IMR-90 (cell line): ENCODE measurements at regions not wholly inside any gene's neighbourhood (a gene's known extent, or its start where the extent isn't known, plus 50 kb on each side); places are given as distances from the start of the nearest gene placed in this dataset.
A peak's percentile ranks its signal among the peaks of the same experiment; 100 is the strongest.

ENCODE experiments used
- ATAC-seq: fragments of 200-7000 bp; cut with Tn5 transposase; 2 replicates; pipeline ENCODE4 v1.9.1; 2020; ENCODE audit warnings: low read depth, mild to moderate bottlenecking, moderate library complexity
- BruUV-seq: library from RNA; stranded (reverse); fragments of 400-500 nt; replicated peaks from 2 replicates; lab custom pipeline; 2021; lab: Mats Ljungman, UMichigan
- CTCF ChIA-PET: fragments of 300-600 bp; formaldehyde crosslinking; extraction: SDS; loops from one replicate; lab custom pipeline; 2021; ENCODE audit warnings: antibody characterized with exemption; lab: Yijun Ruan, JAX
- POLR2A ChIA-PET: fragments of 300-600 bp; sonication (Branson Sonifier 250); formaldehyde crosslinking; loops from one replicate; lab custom pipeline; 2022; ENCODE audit warnings: antibody characterized with exemption; ENCODE audit not compliant: unreplicated experiment; lab: Charles Lee
- DNase-seq: peaks from one replicate; pipeline ENCODE4 v3.0.0; 2013
- H2AFZ ChIP-seq: replicated peaks from 2 replicates; pipeline ENCODE3; 2013; ENCODE audit warnings: low read length, mild to moderate bottlenecking; ENCODE audit not compliant: poor library complexity
- H2AK5ac ChIP-seq: 2 replicates; pipeline ENCODE4 v1.6.1; 2013; ENCODE audit warnings: low read depth, low read length, inconsistent platforms
- H2AK9ac ChIP-seq: replicated peaks from 2 replicates; pipeline ENCODE3; 2013; ENCODE audit warnings: mild to moderate bottlenecking, low read depth, low read length, moderate library complexity; ENCODE audit not compliant: poor library complexity
- H2BK120ac ChIP-seq: 2 replicates; pipeline ENCODE4 v1.6.1; 2013; ENCODE audit warnings: low read depth, low read length, inconsistent platforms
- H2BK15ac ChIP-seq: 3 replicates; pipeline ENCODE4 v1.6.1; 2013; ENCODE audit warnings: low read depth, low read length, inconsistent platforms
- H2BK20ac ChIP-seq: 2 replicates; pipeline ENCODE4 v1.6.1; 2013; ENCODE audit warnings: low read depth, mild to moderate bottlenecking, inconsistent platforms, low read length, moderate library complexity
- H2BK5ac ChIP-seq: 2 replicates; pipeline ENCODE4 v1.6.1; 2013; ENCODE audit warnings: mild to moderate bottlenecking, low read depth, low read length, inconsistent platforms; ENCODE audit not compliant: poor library complexity, severe bottlenecking
- H3K14ac ChIP-seq: replicated peaks from 2 replicates; pipeline ENCODE4 v1.6.1; 2013; ENCODE audit warnings: low read depth, low read length, inconsistent platforms
- H3K18ac ChIP-seq: 2 replicates; pipeline ENCODE4 v1.6.1; 2013; ENCODE audit warnings: low read depth, low read length, control low read depth
- H3K23ac ChIP-seq: 2 replicates; pipeline ENCODE4 v1.6.1; 2013; ENCODE audit warnings: low read depth, low read length, inconsistent platforms
- H3K27ac ChIP-seq: 2 replicates; pipeline ENCODE4 v1.5.1; 2013; ENCODE audit warnings: mild to moderate bottlenecking, control low read depth, low read length; ENCODE audit not compliant: insufficient read depth
- H3K27me3 ChIP-seq: 2 replicates; pipeline ENCODE4 v1.6.1; 2013; ENCODE audit warnings: low read length; ENCODE audit not compliant: control insufficient read depth, insufficient read depth
- H3K36me3 ChIP-seq: 2 replicates; pipeline ENCODE4 v1.6.1; 2013; ENCODE audit warnings: low read length, mixed read lengths; ENCODE audit not compliant: control insufficient read depth, insufficient read depth
- H3K4ac ChIP-seq: 2 replicates; pipeline ENCODE4 v1.6.1; 2013; ENCODE audit warnings: low read depth, low read length, inconsistent platforms
- H3K4me1 ChIP-seq: 2 replicates; pipeline ENCODE4 v1.6.1; 2013; ENCODE audit warnings: low read length, mixed read lengths; ENCODE audit not compliant: control insufficient read depth, insufficient read depth
- H3K4me2 ChIP-seq: 2 replicates; pipeline ENCODE4 v1.6.1; 2013; ENCODE audit warnings: low read depth, mild to moderate bottlenecking, control low read depth, low read length, moderate library complexity
- H3K4me3 ChIP-seq: 2 replicates; pipeline ENCODE4 v1.5.1; 2013; ENCODE audit warnings: low read depth, mild to moderate bottlenecking, control low read depth, low read length, moderate library complexity; ENCODE audit not compliant: insufficient read depth
- H3K56ac ChIP-seq: 2 replicates; pipeline ENCODE4 v1.6.1; 2013; ENCODE audit warnings: low read length, inconsistent platforms; ENCODE audit not compliant: insufficient read depth; ENCODE audit errors: extremely low read depth
- H3K79me1 ChIP-seq, 2 experiments: 2 replicates each; pipeline ENCODE4 v1.6.1; 2013; ENCODE audit warnings: low read length in 2 of 2, inconsistent platforms in 1 of 2, low read depth in 1 of 2
- H3K9ac ChIP-seq: 2 replicates; pipeline ENCODE4 v1.6.1; 2013; ENCODE audit warnings: low read depth, low read length, control low read depth
- H3K9me1 ChIP-seq: 2 replicates; pipeline ENCODE4 v1.6.1; 2013; ENCODE audit warnings: low read length, inconsistent platforms; ENCODE audit not compliant: insufficient read depth
- H3K9me3 ChIP-seq: 2 replicates; pipeline ENCODE4 v1.6.1; 2013; ENCODE audit warnings: low read length; ENCODE audit not compliant: control insufficient read depth, insufficient read depth
- H4K20me1 ChIP-seq: 2 replicates; pipeline ENCODE4 v1.6.1; 2013; ENCODE audit warnings: low read length, inconsistent platforms; ENCODE audit not compliant: insufficient read depth
- H4K5ac ChIP-seq: 2 replicates; pipeline ENCODE4 v1.6.1; 2013; ENCODE audit warnings: mild to moderate bottlenecking, low read depth, low read length, control low read depth
- H4K8ac ChIP-seq, 2 experiments: 2 replicates each; pipeline ENCODE4 v1.6.1; 2013; ENCODE audit warnings: low read depth in 2 of 2, low read length in 2 of 2, control low read depth in 1 of 2, inconsistent platforms in 1 of 2
- H4K91ac ChIP-seq: 2 replicates; pipeline ENCODE4 v1.6.1; 2013; ENCODE audit warnings: low read depth, low read length, inconsistent platforms; ENCODE audit not compliant: insufficient read depth
- CEBPB ChIP-seq: IDR thresholded peaks from 2 replicates; pipeline ENCODE4 v1.6.1; 2012; ENCODE audit warnings: low read depth, low read length, improper control_type of control experiment
- CHD1 ChIP-seq: IDR thresholded peaks from 2 replicates; pipeline ENCODE4 v1.6.1; 2012; ENCODE audit warnings: low read depth, low read length, improper control_type of control experiment
- FOS ChIP-seq: fragments of 150-350 bp; IDR thresholded peaks from 2 replicates; pipeline ENCODE4 v1.6.1; 2016; ENCODE audit warnings: low read depth, low read length
- MAZ ChIP-seq: IDR thresholded peaks from 2 replicates; pipeline ENCODE4 v1.6.1; 2012; ENCODE audit warnings: low read depth, mild to moderate bottlenecking, low read length, improper control_type of control experiment, moderate library complexity, borderline replicate concordance
- NFE2L2 ChIP-seq: fragments of 150-350 bp; IDR thresholded peaks from 2 replicates; pipeline ENCODE4 v1.6.1; 2016; ENCODE audit warnings: low read depth, mild to moderate bottlenecking, low read length
- RAD21 ChIP-seq: IDR thresholded peaks from 2 replicates; pipeline ENCODE4 v1.6.1; 2012; ENCODE audit warnings: low read length, improper control_type of control experiment
- RCOR1 ChIP-seq: IDR thresholded peaks from 2 replicates; pipeline ENCODE4 v1.6.1; 2012; ENCODE audit warnings: mild to moderate bottlenecking, low read length, improper control_type of control experiment; ENCODE audit not compliant: insufficient replicate concordance
- RFX5 ChIP-seq: IDR thresholded peaks from 2 replicates; pipeline ENCODE4 v1.8.0; 2012; ENCODE audit warnings: low read depth, mild to moderate bottlenecking, low read length, moderate library complexity
- SMC3 ChIP-seq: fragments of 150-350 bp; IDR thresholded peaks from 2 replicates; pipeline ENCODE4 v1.6.1; 2016; ENCODE audit warnings: low read depth, mild to moderate bottlenecking, antibody characterized with exemption, low read length, moderate library complexity
- WGBS, 2 experiments: methylation state at CpG; one replicate each; pipeline versions ENCODE4 v1.1.5 to v1.1.7; 2013; ENCODE audit warnings: missing lambda C conversion rate in 2 of 2; ENCODE audit not compliant: insufficient read length in 1 of 2; ENCODE audit errors: extremely low coverage in 2 of 2; 5-methylcytosine and 5-hydroxymethylcytosine counted together
- dilution Hi-C: fragments of 300-500 bp; cut with HindIII; formaldehyde crosslinking; loops from one replicate; pipeline ENCODE4 v1.14.3; 2018; ENCODE audit warnings: low sequenced_read_pairs; ENCODE audit not compliant: unreplicated experiment
- in situ Hi-C: fragments of 300-500 bp; cut with MboI; formaldehyde crosslinking; loops from 3 replicates; pipeline ENCODE4 v1.14.3; 2019; ENCODE audit warnings: low sequenced_read_pairs, inconsistent platforms, mixed read lengths
- intact Hi-C: fragments of 100-400 bp; cut with micrococcal nuclease; formaldehyde crosslinking; loops from 2 replicates; pipeline ENCODE4 v1.10.0; 2022

DNA sequence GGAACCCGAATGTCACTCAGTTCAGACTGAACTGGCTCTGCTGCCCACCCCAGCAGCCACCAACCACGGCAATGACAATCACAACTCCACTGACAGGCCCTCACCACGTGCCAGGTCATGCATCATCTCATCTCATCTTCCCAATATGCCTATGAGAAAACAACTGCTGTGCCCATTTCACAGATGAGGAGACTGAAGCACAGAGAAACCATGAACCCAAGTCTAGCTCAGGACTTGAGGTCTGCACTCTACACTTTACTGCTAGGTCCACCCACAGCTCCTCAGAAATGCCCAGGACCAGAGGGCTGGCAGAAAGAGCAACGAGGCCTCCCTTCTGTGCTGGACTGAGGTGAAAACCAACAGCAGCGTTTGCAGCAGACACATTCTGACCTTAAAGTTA is 99.2 kb upstream of the LINGO1 start:
- dilution Hi-C loops = no loop called here

More for the DNA sequence above, 99.2 kb upstream of the LINGO1 start:
- no peak for TF ChIP-seq CEBPB
- TF ChIP-seq FOS = no peak
- no peak for TF ChIP-seq RAD21
- TF ChIP-seq MAZ = no peak
- TF ChIP-seq NFE2L2 = no peak
- no peak for TF ChIP-seq RCOR1
- no peak for TF ChIP-seq CHD1
- TF ChIP-seq SMC3 = no peak
- TF ChIP-seq RFX5 = no peak
- no peak overlapping the region for H2BK15ac ChIP-seq
- no peak overlapping the region for H3K18ac ChIP-seq
- no TSS peak for BruUV-seq
- CTCF ChIA-PET = no interaction called here
- no peaks in the 10 kb centered on the region for H4K20me1 ChIP-seq
- H3K4me3 ChIP-seq = no peak overlapping the region
- in situ Hi-C loops (no loop called here), intact Hi-C loops (no loop called here)
- no peak overlapping the region for H3K27ac ChIP-seq
- no peak overlapping the region for H3K14ac ChIP-seq
- H3K9me1 ChIP-seq = no peaks in the 10 kb centered on the region
- no peak overlapping the region for H3K4ac ChIP-seq
- H2BK120ac ChIP-seq = no peak overlapping the region
- H4K8ac ChIP-seq = no peak overlapping the region
- H3K9me3 ChIP-seq = no peaks in the 10 kb centered on the region
- peak overlapping the region; percentile 42 for H2AK9ac ChIP-seq
- no peak overlapping the region for H3K4me2 ChIP-seq
- H3K79me1 ChIP-seq = no peaks in the 10 kb centered on the region
- H3K4me1 ChIP-seq = no peaks in the 10 kb centered on the region
- no peak overlapping the region for H2BK20ac ChIP-seq
- 23% methylated on average over 3 of the region's 5 CpGs; no CpG with 5 or more reads in 1 of the 2 experiments for WGBS, 2 experiments
- no peak overlapping the region for H4K91ac ChIP-seq
- H3K27me3 ChIP-seq = peaks cover 60% of the 10 kb centered on the region
- DNase-seq = no peak
- H2BK5ac ChIP-seq = no peak overlapping the region
- H2AK5ac ChIP-seq = no peak overlapping the region
- POLR2A ChIA-PET = no interaction called here
- H3K56ac ChIP-seq = no peak overlapping the region
- H4K5ac ChIP-seq = no peak overlapping the region
- ATAC-seq = no peak
- no peak overlapping the region for H2AFZ ChIP-seq
- no peak overlapping the region for H3K23ac ChIP-seq
- H3K9ac ChIP-seq = no peak overlapping the region
- no peaks in the 10 kb centered on the region for H3K36me3 ChIP-seq
